ENCODE measurements at regions not wholly inside any gene's neighbourhood (a gene's known extent, or its start where the extent isn't known, plus 50 kb on each side); places are given as distances from the start of the nearest gene placed in this dataset.

GRCh38 chr12:84091651-84092050, 820.9 kb downstream of the SLC6A15 start:
- FAIRE-seq: no peak
- Mint-ChIP-seq H3K9me3 (ENCODE audit: unreplicated experiment) (peaks cover 2% of the 10 kb centered on the region), H3K27ac (ENCODE audit: unreplicated experiment) (no peak overlapping the region), H3K4me1 (ENCODE audit: low read depth, unreplicated experiment) (no peaks in the 10 kb centered on the region), H3K4me3 (ENCODE audit: unreplicated experiment) (no peak overlapping the region), H3K36me3 (ENCODE audit: low read depth, unreplicated experiment) (no peaks in the 10 kb centered on the region), H3K27me3 (ENCODE audit: low read depth, unreplicated experiment) (no peaks in the 10 kb centered on the region)
- Histone ChIP-seq H3K9ac (ENCODE audit: low read length) (no peak overlapping the region), H3K4me1 (ENCODE audit: insufficient read depth, low read length) (no peaks in the 10 kb centered on the region), H3K4me3 (ENCODE audit: insufficient read depth, low read depth, low read length) (no peak overlapping the region), H3K27ac (ENCODE audit: low read depth, low read length) (no peak overlapping the region), H4K20me1 (ENCODE audit: insufficient read depth, low read length) (no peaks in the 10 kb centered on the region), H2AFZ (ENCODE audit: low read depth, low read length) (no peak overlapping the region), H3K36me3 (ENCODE audit: insufficient read depth, low read length) (no peaks in the 10 kb centered on the region), H3K4me2 (ENCODE audit: low read length) (no peak overlapping the region), H3K27me3 (ENCODE audit: insufficient read depth, low read length) (no peaks in the 10 kb centered on the region), H3K79me2 (ENCODE audit: insufficient read depth, low read length) (no peaks in the 10 kb centered on the region), H3K9me3 (ENCODE audit: insufficient read depth, low read depth, low read length) (peaks cover 4% of the 10 kb centered on the region)
- DNase-seq (ENCODE audit: low read depth): no peak
- TF ChIP-seq EZH2 (IDR thresholded peaks at IDR 0.05; ENCODE audit: insufficient read depth, low read length): no peak
- TF ChIP-seq, protein P1, sequence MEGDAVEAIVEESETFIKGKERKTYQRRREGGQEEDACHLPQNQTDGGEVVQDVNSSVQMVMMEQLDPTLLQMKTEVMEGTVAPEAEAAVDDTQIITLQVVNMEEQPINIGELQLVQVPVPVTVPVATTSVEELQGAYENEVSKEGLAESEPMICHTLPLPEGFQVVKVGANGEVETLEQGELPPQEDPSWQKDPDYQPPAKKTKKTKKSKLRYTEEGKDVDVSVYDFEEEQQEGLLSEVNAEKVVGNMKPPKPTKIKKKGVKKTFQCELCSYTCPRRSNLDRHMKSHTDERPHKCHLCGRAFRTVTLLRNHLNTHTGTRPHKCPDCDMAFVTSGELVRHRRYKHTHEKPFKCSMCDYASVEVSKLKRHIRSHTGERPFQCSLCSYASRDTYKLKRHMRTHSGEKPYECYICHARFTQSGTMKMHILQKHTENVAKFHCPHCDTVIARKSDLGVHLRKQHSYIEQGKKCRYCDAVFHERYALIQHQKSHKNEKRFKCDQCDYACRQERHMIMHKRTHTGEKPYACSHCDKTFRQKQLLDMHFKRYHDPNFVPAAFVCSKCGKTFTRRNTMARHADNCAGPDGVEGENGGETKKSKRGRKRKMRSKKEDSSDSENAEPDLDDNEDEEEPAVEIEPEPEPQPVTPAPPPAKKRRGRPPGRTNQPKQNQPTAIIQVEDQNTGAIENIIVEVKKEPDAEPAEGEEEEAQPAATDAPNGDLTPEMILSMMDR (IDR thresholded peaks at IDR 0.05; ENCODE audit: insufficient read depth, low read depth, low read length): no peak

DNA sequence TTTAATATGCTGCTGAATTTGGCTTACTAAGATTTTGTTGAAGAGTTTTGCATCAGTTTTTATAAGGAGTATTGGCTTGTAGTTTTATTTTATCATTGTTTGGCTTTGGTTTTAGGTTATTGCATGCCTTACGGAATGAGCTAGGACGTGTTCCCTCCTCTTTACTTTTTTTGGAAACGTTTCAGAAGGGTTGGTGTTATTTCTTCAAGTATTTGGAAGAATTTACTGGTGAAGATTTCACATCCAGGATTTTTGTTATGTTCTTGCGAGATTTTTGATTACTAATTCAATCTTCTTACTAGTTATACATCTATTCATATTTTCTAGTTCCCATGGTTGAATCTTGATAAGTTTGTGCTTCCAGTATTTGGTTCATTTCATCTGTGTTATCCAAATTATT, 823.2 kb downstream of the SLC6A15 start:
- no peaks in the 10 kb centered on the region for H3K4me1 ChIP-seq (ENCODE audit: insufficient read depth, low read length)
- Mint-ChIP-seq H3K36me3 (ENCODE audit: low read depth, unreplicated experiment) (no peaks in the 10 kb centered on the region), H3K9me3 (ENCODE audit: unreplicated experiment) (no peaks in the 10 kb centered on the region), H3K4me3 (ENCODE audit: unreplicated experiment) (no peak overlapping the region), H3K4me1 (ENCODE audit: low read depth, unreplicated experiment) (no peaks in the 10 kb centered on the region), H3K27me3 (ENCODE audit: low read depth, unreplicated experiment) (no peaks in the 10 kb centered on the region), H3K27ac (ENCODE audit: unreplicated experiment) (no peak overlapping the region)
- no peaks in the 10 kb centered on the region for H3K27me3 ChIP-seq (ENCODE audit: insufficient read depth, low read length)
- no peak for DNase-seq (ENCODE audit: low read depth)
- no peaks in the 10 kb centered on the region for H4K20me1 ChIP-seq (ENCODE audit: insufficient read depth, low read length)
- no peak overlapping the region for H3K4me3 ChIP-seq (ENCODE audit: insufficient read depth, low read depth, low read length)
- FAIRE-seq: no peak
- TF ChIP-seq EZH2 (IDR thresholded peaks at IDR 0.05; ENCODE audit: insufficient read depth, low read length): no peak
- TF ChIP-seq, protein P1 (IDR thresholded peaks at IDR 0.05; ENCODE audit: insufficient read depth, low read depth, low read length): no peak
- H3K9ac ChIP-seq (ENCODE audit: low read length): no peak overlapping the region
- H3K9me3 ChIP-seq (ENCODE audit: insufficient read depth, low read depth, low read length): peaks cover 4% of the 10 kb centered on the region
- H3K27ac ChIP-seq (ENCODE audit: low read depth, low read length): no peak overlapping the region
- no peaks in the 10 kb centered on the region for H3K79me2 ChIP-seq (ENCODE audit: insufficient read depth, low read length)
- H3K4me2 ChIP-seq (ENCODE audit: low read length): no peak overlapping the region
- H3K36me3 ChIP-seq (ENCODE audit: insufficient read depth, low read length): no peaks in the 10 kb centered on the region
- no peak overlapping the region for H2AFZ ChIP-seq (ENCODE audit: low read depth, low read length)

GRCh38 chr12:84085046-84085445, 827.6 kb downstream of the SLC6A15 start:
- Mint-ChIP-seq H3K27me3 (ENCODE audit: low read depth, unreplicated experiment) (no peaks in the 10 kb centered on the region), H3K9me3 (ENCODE audit: unreplicated experiment) (no peaks in the 10 kb centered on the region), H3K4me3 (ENCODE audit: unreplicated experiment) (no peak overlapping the region), H3K36me3 (ENCODE audit: low read depth, unreplicated experiment) (no peaks in the 10 kb centered on the region), H3K27ac (ENCODE audit: unreplicated experiment) (no peak overlapping the region), H3K4me1 (ENCODE audit: low read depth, unreplicated experiment) (peaks cover 2% of the 10 kb centered on the region)
- Histone ChIP-seq H3K4me2 (ENCODE audit: low read length) (no peak overlapping the region), H3K27me3 (ENCODE audit: insufficient read depth, low read length) (no peaks in the 10 kb centered on the region), H3K79me2 (ENCODE audit: insufficient read depth, low read length) (no peaks in the 10 kb centered on the region), H3K36me3 (ENCODE audit: insufficient read depth, low read length) (no peaks in the 10 kb centered on the region), H3K4me1 (ENCODE audit: insufficient read depth, low read length) (no peaks in the 10 kb centered on the region), H3K9ac (ENCODE audit: low read length) (no peak overlapping the region), H3K9me3 (ENCODE audit: insufficient read depth, low read depth, low read length) (no peaks in the 10 kb centered on the region), H3K4me3 (ENCODE audit: insufficient read depth, low read depth, low read length) (no peak overlapping the region), H3K27ac (ENCODE audit: low read depth, low read length) (no peak overlapping the region), H2AFZ (ENCODE audit: low read depth, low read length) (no peak overlapping the region), H4K20me1 (ENCODE audit: insufficient read depth, low read length) (no peaks in the 10 kb centered on the region)
- FAIRE-seq (no peak), DNase-seq (ENCODE audit: low read depth) (no peak)
- TF ChIP-seq, protein P1 (IDR thresholded peaks at IDR 0.05; ENCODE audit: insufficient read depth, low read depth, low read length): no peak
- TF ChIP-seq EZH2 (IDR thresholded peaks at IDR 0.05; ENCODE audit: insufficient read depth, low read length): no peak

All from astrocyte (in vitro differentiated cells and primary cell).